GM23338 (cell line): ENCODE measurements at regions not wholly inside any gene's neighbourhood (a gene's known extent, or its start where the extent isn't known, plus 50 kb on each side); places are given as distances from the start of the nearest gene placed in this dataset.

ENCODE experiments used
- CREB1 ChIP-seq: fragments of 250-450 bp; sonication (Bioruptor Pico); IDR thresholded peaks from 2 replicates; pipeline ENCODE4 v1.5.0; 2020; ENCODE audit warnings: low read depth, mild to moderate bottlenecking, moderate library complexity
- EZH2 ChIP-seq: fragments of 200-600 bp; sonication (generic); IDR thresholded peaks from one replicate; pipeline ENCODE4 v1.8.0; 2017; ENCODE audit warnings: antibody characterized with exemption, mild to moderate bottlenecking, low read depth; ENCODE audit not compliant: unreplicated experiment
- EZH2phosphoT487 ChIP-seq: fragments of 200-600 bp; sonication (generic); IDR thresholded peaks from one replicate; pipeline ENCODE4 v1.8.1; 2018; ENCODE audit warnings: antibody characterized with exemption; ENCODE audit not compliant: unreplicated experiment
- TF ChIP-seq, protein P1 (sequence below), 2 experiments: fragments of 200-600 bp in 1 of 2; sonication (generic) in 1 of 2; conservative IDR thresholded peaks; 2 replicates each; pipeline versions ENCODE4 v1.5.1 to v1.6.1; 2016 to 2017; ENCODE audit warnings: antibody characterized with exemption in 2 of 2, low read depth in 2 of 2, mild to moderate bottlenecking in 2 of 2, moderate library complexity in 1 of 2
- TF ChIP-seq, protein P2 (sequence below): IDR thresholded peaks from one replicate; pipeline ENCODE4 v1.6.1; 2018; ENCODE audit warnings: antibody characterized with exemption; ENCODE audit not compliant: unreplicated experiment

DNA sequence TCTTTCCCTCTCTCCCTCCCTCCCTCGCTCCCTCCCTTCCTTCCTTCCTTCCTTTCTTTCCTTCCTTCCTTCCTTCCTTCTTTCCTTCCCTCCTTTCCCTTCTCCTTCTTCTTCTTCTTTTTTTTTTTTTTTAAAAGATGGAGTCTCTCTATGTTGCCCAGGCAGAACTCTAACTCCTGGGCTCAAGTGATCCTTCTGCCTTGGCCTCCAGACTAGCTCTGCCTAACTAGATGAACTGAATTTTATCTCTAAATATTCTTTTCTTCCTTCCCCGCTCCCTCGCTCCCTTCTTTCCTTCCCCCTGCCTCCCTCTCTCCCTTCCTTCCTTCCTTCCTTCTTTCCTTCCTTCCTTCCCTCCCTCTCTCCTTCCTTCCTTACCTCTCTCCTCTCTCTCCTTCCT lies 170.5 kb upstream of the LHX5 start:
- TF ChIP-seq, protein P1, sequence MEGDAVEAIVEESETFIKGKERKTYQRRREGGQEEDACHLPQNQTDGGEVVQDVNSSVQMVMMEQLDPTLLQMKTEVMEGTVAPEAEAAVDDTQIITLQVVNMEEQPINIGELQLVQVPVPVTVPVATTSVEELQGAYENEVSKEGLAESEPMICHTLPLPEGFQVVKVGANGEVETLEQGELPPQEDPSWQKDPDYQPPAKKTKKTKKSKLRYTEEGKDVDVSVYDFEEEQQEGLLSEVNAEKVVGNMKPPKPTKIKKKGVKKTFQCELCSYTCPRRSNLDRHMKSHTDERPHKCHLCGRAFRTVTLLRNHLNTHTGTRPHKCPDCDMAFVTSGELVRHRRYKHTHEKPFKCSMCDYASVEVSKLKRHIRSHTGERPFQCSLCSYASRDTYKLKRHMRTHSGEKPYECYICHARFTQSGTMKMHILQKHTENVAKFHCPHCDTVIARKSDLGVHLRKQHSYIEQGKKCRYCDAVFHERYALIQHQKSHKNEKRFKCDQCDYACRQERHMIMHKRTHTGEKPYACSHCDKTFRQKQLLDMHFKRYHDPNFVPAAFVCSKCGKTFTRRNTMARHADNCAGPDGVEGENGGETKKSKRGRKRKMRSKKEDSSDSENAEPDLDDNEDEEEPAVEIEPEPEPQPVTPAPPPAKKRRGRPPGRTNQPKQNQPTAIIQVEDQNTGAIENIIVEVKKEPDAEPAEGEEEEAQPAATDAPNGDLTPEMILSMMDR (conservative IDR thresholded peaks at IDR 0.05; ENCODE audit: low read depth in 2 of 2), result no peak
- TF ChIP-seq EZH2phosphoT487, result no peak
- no peak for TF ChIP-seq CREB1
- TF ChIP-seq, protein P2, sequence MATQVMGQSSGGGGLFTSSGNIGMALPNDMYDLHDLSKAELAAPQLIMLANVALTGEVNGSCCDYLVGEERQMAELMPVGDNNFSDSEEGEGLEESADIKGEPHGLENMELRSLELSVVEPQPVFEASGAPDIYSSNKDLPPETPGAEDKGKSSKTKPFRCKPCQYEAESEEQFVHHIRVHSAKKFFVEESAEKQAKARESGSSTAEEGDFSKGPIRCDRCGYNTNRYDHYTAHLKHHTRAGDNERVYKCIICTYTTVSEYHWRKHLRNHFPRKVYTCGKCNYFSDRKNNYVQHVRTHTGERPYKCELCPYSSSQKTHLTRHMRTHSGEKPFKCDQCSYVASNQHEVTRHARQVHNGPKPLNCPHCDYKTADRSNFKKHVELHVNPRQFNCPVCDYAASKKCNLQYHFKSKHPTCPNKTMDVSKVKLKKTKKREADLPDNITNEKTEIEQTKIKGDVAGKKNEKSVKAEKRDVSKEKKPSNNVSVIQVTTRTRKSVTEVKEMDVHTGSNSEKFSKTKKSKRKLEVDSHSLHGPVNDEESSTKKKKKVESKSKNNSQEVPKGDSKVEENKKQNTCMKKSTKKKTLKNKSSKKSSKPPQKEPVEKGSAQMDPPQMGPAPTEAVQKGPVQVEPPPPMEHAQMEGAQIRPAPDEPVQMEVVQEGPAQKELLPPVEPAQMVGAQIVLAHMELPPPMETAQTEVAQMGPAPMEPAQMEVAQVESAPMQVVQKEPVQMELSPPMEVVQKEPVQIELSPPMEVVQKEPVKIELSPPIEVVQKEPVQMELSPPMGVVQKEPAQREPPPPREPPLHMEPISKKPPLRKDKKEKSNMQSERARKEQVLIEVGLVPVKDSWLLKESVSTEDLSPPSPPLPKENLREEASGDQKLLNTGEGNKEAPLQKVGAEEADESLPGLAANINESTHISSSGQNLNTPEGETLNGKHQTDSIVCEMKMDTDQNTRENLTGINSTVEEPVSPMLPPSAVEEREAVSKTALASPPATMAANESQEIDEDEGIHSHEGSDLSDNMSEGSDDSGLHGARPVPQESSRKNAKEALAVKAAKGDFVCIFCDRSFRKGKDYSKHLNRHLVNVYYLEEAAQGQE, result no peak
- no peak for TF ChIP-seq EZH2
